GM18907 (cell line): ENCODE measurements at regions not wholly inside any gene's neighbourhood (a gene's known extent, or its start where the extent isn't known, plus 50 kb on each side); places are given as distances from the start of the nearest gene placed in this dataset.
"Not testable (repeated sequence)": the region's sequence is repeated elsewhere in the genome, so short reads cannot be mapped to it uniquely, and the experiment has no call there.

Experiments used
- ATAC-seq: cut with Tn5 transposase; IDR thresholded peaks from one replicate; pipeline ENCODE4 v1.9.1; 2021; ENCODE audit warnings: mild to moderate bottlenecking, moderate library complexity; ENCODE audit not compliant: unreplicated experiment

GRCh38 chr4:179163147-179163546 is 1720.9 kb upstream of the AGA start:
- no peak for ATAC-seq

- ATAC-seq: no peak
These were observed 1722.2 kb upstream of the AGA start for GRCh38 chr4:179164267-179164999.

GRCh38 chr4:179165000-179165738 is 1722.9 kb upstream of the AGA start:
- no peak for ATAC-seq

GRCh38 chr4:179165862-179166261 is 1723.6 kb upstream of the AGA start:
- ATAC-seq: no peak

GRCh38 chr4:179170308-179170707 is 1728.1 kb upstream of the AGA start:
- not testable (repeated sequence) for ATAC-seq

GRCh38 chr4:179182741-179183140 is 1740.5 kb upstream of the AGA start:
- ATAC-seq: no peak

- ATAC-seq: no peak
These were observed 1753.7 kb upstream of the AGA start for GRCh38 chr4:179195887-179196286.

- ATAC-seq: no peak
These were observed 1754.3 kb upstream of the AGA start for GRCh38 chr4:179196511-179196910.

- no peak for ATAC-seq
These were observed 1758.4 kb upstream of the AGA start for GRCh38 chr4:179200681-179201080.

- no peak for ATAC-seq
These were observed 1783.4 kb upstream of the AGA start for GRCh38 chr4:179225594-179225993.

- ATAC-seq: no peak
These were observed 1806.6 kb upstream of the AGA start for GRCh38 chr4:179248821-179249220.

GRCh38 chr4:179268791-179269190 is 1826.6 kb upstream of the AGA start:
- no peak for ATAC-seq

- ATAC-seq: no peak
These were observed 1830.0 kb upstream of the AGA start for GRCh38 chr4:179272282-179272681.

- ATAC-seq: no peak
These were observed 1836.4 kb upstream of the AGA start for GRCh38 chr4:179278647-179279046.

GRCh38 chr4:179285696-179286095 is 1843.5 kb upstream of the AGA start:
- ATAC-seq: no peak

- ATAC-seq: no peak
These were observed 1849.4 kb upstream of the AGA start for GRCh38 chr4:179291657-179292056.

- no peak for ATAC-seq
These were observed 1850.2 kb upstream of the AGA start for GRCh38 chr4:179292468-179292867.

- peak; percentile 90 for ATAC-seq
These were observed 1865.3 kb upstream of the AGA start for GRCh38 chr4:179307297-179308136.

- ATAC-seq: no peak
These were observed 1871.6 kb upstream of the AGA start for GRCh38 chr4:179313823-179314222.

- no peak for ATAC-seq
These were observed 1882.9 kb upstream of the AGA start for GRCh38 chr4:179325181-179325580.

GRCh38 chr4:179328627-179329026 is 1886.4 kb upstream of the AGA start:
- ATAC-seq: no peak

- no peak for ATAC-seq
These were observed 1889.1 kb upstream of the AGA start for GRCh38 chr4:179331362-179331761.
